SU-DHL-6 (cell line): ENCODE measurements at regions not wholly inside any gene's neighbourhood (a gene's known extent, or its start where the extent isn't known, plus 50 kb on each side); places are given as distances from the start of the nearest gene placed in this dataset.

ENCODE experiments used
- CTCF ChIP-seq: fragments of 200-600 bp; sonication (generic); IDR thresholded peaks from one replicate; pipeline ENCODE4 v1.5.1; 2017; ENCODE audit warnings: antibody characterized with exemption, mild to moderate bottlenecking, low read length, moderate library complexity; ENCODE audit not compliant: insufficient read depth, poor library complexity, severe bottlenecking
- EZH2phosphoT487 ChIP-seq: fragments of 200-600 bp; sonication (generic), shearing (Covaris generic); conservative IDR thresholded peaks from 2 replicates; pipeline ENCODE4 v1.6.1; 2018; ENCODE audit warnings: mild to moderate bottlenecking, antibody characterized with exemption, low read length, moderate library complexity, mixed read lengths

- TF ChIP-seq CTCF (no peak), EZH2phosphoT487 (no peak)
Measured at GRCh38 chr9:87333802-87334201, 163.9 kb upstream of the DAPK1 start.
